CD4-positive, alpha-beta T cell treated with Interleukin-17A for 4 hours (primary cell): ENCODE measurements at regions not wholly inside any gene's neighbourhood (a gene's known extent, or its start where the extent isn't known, plus 50 kb on each side); places are given as distances from the start of the nearest gene placed in this dataset.
"Not testable (repeated sequence)": the region's sequence is repeated elsewhere in the genome, so short reads cannot be mapped to it uniquely, and the experiment has no call there.

Experiments used
- DNase-seq: peaks from one replicate; pipeline ENCODE4 v3.0.0-alpha.2; 2020; ENCODE audit warnings: mixed read lengths

DNA sequence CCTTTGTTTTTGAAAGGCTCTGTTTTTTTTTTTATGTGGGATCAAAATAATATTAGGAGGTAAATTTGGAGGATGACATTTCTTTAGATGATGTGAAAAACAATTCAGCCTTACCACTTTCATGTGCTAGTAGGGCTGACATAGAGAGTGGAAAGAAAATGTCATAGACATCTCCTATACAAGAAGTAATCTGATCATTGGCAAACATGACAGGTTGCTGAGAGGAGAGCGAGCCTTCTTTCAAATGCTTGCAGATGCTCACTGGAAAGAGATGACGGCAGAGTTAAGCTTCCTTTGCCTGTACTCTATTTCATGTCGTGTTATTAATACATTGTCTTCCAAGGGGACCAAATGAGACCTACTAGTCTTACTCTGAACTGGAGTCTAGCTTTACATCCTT, 160.1 kb upstream of the DAP start:
- DNase-seq = no peak

DNA sequence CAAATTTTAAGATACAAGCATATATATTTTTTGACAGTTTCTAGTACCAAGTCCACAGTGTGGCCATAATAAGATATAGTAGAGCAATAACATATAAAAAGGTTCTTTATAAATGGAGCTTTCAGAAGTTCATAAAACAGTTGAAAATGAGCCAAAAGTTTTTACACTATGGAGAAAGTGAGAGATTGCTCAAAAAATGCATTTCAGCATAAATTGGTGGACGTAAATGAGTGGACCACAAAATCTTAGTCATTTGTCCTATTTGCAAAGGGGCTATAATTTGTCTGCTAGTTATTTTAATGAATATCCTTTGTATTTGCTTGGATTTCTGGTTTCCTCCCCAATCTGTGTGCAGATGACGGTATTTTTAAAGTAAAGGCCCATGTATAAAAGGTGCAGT, 159.4 kb upstream of the DAP start:
- no peak for DNase-seq

DNA sequence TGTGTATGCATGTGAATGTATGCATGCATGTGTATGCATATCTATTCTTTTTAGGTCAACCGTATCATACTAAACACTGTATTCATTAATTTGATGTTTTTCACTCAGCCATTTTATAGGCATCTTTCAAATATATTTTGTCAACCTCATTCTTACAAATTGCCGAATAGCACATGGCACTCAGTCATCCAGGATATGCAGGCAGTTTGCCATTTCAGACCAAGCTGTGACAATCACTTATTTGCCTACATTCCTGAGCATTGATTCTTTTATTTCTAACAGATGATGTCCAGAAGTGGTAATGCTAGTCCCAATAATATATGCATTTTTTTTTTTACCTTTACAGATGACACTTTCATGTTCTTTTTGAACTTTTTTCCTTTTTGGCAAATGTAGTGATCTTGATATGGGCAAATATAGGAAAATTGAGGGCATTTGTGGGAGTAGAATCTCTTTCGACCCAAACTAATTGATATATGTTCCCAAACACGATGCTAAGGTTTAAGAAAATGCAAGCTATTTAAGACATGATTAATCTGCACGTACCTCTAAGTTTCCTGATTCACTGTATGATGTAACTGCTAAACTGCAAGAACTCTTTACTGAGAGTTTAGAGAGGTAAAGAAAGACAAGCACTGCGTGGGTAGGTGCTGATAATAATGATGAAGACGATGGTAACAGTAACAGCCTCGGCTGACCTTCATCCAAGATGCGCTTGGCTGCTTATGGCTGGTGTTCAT, 153.9 kb upstream of the DAP start:
- no peak for DNase-seq

DNA sequence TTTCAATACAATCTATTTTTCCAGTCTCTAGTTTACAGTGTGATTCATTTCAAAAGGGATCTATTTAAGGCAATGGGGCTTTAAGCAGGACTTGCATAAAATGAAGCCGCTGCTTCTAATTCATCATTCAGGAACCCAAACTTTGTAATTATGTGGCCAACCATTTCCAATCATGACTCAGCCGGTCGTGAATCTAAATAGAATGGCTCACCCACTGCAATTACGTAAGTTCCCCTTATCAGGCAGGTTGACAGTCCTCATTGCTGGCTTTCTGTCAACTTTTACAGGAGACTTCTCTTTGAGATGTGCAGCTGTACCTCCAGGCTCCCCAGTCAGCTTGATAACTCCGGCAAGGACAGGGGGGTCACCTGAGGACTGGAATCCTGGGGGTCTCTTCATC, 152.8 kb upstream of the DAP start:
- DNase-seq = no peak

DNA sequence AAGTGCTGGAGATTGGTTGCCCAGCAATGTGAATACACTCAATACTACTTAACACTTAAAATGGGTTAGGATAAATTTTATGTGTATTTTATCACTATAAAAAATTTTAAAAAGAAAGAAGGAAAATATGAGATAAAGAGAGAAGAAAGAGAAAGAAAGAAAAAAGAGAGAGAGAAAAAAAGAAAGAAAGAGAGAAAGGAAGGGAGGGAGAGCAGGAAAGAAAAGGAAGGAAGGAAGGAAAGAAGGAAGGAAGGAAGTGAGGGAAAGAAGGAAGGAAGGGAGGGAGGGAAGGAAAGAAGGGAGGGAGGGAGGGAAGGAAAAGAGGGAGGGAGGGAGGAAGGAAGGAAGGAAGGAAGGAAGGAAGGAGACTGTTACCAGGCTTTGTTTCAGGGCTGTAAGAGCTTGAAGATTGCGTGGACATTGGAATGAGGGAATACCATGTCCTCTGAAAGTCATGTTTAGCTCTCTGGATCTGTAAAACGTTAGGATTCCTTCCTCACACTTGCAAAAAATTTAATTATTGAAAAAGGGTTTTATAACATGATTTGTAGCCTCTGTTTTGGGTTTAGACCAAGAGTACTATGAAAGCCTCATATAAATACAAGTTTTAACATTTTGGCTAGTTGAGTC, 152.3 kb upstream of the DAP start:
- DNase-seq = no peak

DNA sequence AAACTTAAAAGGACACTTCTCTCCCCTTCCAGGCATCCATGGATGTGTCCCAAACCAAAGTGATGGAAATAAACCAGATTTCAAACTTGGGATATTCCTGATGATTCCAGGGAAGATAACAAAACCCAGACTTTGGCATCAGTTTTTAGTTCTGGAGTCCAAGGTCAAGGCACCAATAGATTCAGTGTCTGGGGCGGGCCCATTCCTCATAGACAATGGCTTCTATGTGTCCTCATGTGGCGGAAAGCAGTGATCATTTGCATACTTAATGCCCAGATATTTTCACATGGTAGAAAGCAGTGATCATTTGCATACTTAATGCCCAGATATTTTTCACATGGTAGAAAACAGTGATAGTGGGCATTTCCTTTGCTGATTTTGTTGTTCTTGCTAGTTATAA, 151.4 kb upstream of the DAP start:
- DNase-seq = no peak

DNA sequence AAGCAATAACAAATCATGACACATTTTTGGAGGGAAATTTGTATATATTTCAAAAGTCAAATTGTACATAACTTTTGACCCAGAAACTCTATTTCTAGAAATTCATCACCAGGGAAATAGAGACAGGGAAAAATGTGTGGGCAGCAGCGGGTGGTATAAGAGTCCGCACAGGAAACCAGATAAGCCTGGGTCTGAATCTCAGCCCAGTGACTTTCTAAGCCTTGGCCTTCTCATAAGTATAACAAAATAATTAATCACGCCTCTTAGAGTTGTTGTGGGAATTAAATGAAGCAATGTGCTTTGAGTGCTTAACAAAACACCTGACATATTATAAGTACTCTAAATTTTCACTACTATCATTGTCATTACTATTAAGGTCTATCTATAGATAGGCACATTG, 149.2 kb upstream of the DAP start:
- DNase-seq = no peak

DNA sequence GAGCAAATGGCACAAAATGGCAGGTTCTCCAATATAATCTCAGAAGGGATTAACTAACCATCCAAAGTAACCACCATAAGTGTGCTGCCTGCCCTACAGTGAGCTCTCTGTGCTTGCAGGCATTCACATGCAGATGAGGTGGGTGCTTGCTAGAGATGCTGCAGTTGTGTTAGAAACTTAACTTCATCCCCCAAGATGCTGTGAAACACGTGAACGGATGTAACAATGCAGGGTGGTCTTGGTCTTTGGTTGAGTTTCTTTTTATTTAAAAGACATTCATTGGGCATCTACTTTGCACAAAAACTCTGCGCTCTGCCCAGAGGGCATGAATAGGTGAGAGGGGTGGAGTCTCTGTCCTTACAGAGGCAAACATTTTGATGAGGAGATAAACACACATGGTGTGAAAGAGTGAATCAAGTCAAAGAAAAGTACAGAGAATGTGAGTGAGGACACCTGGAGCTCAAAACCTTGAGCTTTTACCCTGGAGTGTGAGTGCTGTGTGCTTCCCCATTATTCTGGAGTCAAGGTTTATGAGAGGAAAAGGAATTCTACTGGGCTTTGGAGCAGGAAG, 143.9 kb upstream of the DAP start:
- no peak for DNase-seq

DNA sequence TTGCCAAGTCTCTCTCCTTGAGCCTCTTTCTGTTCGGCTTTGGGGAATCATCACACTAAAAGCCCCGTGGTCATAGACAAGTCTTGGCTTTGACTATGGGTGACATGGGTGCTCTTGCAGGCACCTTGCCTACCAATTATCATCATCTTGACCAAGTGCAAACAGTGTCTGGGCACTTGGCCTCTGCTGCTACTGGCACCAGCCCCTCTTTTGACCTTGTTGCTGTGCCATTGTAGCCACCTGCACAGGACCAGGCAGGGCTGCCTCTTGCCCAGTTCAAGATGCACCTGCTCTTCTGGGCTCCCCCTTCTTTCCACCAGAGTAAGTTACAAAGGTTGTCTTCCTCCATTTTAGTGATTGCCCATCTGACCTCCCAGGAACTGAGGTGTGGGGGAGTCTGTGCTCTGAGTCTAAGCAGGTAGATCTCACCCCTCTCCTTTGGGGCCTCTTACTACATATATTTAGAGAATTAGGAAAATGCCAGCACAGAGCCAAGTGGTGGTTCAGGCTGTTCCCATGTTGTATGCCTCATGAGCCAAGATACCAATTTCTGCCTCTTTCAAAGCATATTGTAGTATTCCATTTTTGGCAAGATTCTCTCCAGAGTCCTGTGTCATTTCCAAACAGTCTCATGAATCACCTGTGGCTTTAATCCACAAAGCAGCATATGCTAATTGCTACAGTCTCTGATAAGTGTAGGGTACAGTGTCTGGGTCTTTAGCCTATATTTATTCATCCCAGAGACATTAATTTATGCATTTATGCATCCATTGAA, 142.9 kb upstream of the DAP start:
- DNase-seq = no peak

DNA sequence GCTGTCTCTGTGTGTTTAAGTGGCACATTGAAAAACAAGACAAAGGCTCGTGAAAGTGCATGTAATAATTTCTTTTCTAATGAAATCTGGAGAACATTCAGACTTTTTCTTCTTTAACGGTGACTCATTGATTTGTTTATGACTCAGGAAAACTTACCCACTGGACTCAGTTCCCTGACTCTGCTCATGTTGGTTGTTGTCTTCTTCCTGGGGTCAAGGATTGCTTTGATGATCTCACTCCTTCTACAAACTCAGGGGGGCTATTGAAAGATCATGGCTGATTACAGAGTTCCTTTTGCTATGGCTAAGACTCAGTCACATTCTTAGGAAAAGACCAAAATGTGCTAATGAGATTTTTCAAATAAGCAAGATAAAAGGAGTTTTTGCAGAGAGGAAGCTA, 141.1 kb upstream of the DAP start:
- DNase-seq = no peak

DNA sequence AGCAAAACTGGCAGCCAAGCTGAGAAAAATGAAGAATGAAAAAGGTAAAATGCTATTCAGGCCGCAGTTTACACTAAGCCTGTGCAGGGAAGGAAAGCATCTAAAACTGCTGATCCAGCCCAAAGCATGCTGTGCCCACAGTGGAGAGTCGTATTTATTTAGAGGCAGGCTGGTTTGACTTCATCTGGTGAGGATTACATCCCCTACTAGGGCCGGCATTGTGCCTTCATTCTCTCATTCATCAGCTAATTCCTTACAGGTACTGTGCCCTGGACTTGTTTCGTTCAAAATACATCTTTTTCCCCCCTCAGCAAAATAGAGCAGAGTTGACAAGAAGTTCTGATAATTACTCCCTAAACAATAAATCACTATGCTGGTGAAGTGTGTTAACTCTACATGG, 137.5 kb upstream of the DAP start:
- DNase-seq = no peak

DNA sequence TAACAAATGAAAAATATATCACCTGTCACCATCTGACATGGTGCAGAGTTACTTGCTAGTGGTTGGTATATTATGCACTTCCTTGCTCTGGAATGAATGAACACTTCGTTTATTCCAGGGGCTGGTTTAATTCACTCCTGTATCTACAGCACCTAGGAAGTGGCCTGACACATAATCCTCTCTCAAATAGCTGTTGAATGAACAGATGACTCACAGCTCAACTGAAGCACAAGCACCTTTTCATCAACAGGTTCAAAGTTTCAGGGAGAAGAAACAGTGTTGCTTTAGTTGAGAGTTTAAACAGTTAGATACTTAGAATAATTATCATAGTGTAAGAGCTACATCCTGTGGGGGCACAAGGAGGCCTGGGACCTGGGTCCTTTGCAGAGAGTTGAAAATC, 135.0 kb upstream of the DAP start:
- no peak for DNase-seq

DNA sequence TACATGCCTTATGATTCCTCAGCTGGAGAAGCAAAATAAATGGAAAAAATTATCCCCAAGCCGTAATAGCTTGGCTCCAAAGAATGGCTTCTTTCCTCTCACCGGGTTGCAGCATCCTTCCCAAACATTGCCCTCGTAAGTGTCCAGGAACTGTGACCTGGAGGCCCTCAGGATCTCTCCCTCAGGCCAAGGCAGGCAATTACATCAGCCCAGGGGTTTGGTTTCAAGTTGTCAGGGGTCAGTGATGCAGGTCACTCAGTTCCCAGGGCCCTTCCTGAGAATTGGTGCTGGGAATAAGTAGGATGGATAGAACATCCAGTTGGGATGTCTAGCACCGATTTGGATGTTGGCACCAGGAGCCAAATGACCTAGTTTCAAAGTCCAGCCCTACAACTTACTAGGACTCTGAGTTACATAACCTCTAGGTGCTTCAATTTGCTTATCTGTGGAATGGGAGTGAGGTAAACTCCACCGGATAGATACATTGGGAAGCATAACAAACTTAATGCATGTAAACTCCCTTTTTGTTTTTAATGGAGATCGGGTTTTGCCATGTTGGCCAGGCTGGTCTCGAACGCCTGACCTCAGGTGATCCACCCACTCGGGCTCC, 133.5 kb upstream of the DAP start:
- no peak for DNase-seq

DNA sequence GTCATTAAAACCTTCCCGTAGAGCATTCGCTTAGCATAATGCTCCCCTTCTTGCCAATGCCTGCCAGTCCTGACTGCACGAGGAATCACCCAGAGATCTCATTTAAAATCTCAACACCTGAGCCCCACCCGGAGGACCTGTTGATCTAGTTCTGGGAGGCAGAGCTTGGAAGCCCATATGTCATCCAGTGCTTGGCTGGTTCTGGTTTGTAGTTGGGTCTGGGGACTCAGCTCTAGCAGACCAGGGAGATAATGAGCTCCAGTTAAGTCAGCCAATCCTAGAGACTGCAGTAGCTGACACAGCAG, 131.8 kb upstream of the DAP start:
- DNase-seq = no peak

DNA sequence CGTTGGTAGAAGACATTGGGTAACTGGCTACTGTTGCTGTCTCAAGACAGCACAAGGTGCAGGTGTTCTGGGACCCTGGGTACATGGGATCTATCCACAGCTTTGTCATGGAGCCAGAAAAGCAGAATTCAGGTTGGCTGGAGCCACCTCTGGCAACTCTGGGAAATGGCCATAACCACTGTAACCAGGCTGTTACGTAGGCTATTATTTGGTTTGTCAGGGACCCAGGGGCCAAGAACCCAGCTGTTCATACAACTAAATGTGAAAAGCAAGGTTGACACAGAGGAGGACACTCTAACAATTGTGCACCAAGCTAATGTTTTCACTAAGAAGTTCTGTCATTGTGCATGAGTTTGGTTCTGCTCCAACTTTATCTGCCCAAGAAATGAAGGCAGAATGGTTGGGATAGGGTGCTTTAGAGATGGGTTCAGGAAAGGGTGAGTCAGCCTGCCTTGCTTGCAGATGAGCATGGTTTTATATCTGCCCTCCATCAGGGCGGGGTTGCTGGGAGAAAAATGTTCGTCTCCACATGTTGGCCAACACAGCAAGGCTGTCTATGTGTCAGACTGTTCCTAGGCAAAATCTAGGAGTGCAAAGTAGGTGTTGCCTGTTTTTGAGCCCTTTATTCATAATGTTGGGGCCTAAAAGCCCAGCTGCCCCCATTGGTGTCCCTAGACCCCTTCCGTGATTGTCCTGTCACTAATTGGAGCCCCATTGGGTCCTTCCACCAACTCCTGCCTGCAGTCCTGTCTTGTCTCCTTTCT, 131.3 kb upstream of the DAP start:
- DNase-seq = no peak

DNA sequence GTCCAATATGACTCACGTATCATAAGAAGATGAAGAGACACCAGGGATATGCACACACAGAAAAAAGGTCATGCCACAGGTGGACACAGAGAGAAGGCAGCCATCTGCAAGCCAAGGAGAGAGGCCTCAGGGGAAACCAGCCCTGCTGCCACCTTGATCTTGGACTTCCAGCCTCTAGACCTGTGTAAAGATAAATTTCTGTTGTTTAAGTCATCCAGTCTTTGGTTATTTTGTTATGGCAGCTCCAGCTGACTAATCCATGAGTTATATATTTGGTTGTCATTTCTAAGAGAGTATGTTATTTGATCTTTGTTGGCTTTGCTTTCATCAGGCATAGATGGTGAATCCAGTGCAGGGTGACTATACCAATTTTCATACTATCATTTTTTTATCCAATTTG, 130.2 kb upstream of the DAP start:
- no peak for DNase-seq

DNA sequence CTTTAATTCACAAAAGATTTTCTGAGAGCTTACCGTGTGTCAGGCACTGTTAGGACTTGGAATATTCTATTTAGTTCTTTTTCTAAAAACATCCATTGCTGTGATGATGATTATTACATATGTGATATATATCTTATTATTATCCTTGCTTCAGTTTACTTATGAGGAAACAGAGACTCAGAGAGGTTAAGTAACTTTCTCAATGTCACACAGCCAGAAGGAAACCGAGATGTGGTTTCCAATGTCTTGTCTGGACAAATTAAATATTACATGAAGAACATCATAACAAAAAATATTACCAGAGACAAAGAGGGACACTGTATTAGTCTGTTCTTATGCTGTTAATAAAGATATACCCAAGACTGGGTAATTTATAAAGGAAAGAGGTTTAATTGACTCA, 125.5 kb upstream of the DAP start:
- no peak for DNase-seq

DNA sequence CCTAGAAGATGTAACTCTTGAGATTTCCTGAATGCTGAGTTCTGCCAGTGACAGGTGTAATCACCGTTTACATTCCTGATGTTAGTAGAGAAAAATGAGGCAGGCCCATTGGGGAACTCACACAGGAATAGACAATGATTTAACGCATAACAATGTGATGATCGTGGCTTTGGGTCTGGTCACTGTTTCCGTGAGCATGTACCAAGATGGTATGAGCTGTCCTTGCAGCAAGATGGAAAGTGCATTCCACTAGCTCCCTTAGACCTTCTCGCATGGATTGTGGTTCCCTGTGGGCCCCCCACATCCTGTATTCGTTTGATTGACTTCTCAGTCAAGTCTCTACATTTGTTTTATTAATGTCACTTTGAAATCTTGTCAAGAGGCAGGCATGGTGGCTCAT, 124.0 kb upstream of the DAP start:
- DNase-seq = no peak

DNA sequence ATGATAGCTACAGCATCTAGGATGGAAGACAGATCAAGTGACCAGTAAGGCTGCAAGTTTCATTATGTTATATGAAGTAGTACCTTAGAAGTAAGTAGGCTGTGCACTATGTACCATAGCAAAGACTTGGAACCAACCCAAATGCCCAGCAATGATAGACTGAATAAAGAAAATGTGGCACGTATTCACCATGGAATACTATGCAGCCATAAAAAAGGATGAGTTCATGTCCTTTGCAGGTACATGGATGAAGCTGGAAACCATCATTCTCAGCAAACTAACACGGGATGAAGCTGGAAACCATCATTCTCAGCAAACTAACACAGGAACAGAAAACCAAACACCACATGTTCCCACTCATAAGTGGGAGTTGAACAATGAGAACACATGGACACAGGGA, 122.9 kb upstream of the DAP start:
- DNase-seq = not testable (repeated sequence)

DNA sequence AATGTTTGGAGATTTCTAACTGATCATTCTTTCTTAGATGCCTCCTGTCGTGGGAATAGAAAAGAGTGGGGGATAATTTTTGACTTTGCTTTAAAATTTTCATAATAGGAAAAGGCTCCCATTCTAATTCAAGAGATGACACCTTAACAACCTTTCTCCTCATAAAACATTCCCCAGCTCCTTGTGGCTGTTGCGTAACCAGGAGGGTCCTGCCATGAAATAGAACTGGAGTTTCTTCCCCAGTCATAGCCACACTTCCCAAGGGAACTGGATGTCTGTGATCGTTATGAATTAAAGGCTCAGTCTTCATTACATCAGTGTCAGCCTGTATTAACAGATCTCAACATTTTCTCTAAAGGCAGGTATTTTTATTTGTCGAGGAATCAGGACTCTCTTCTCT, 119.9 kb upstream of the DAP start:
- no peak for DNase-seq

DNA sequence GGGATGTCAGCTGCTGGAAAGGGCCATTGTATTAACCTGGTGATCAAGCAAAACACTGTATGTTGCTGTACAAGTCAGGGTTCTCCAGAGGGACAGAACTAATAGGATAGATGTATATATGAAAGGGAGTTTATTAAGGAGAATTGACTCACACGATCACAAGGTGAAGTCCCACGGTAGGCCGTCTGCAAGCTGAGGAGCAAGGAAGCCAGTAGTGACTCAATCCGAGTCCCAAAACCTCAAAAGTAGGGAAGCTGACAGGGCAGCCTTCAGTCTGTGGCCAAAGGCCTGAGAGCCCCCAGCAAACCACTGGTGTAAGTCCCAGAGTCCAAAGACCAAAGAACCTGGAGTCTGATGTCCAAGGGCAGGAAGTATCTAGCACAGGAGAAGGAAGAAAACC, 116.0 kb upstream of the DAP start:
- not testable (repeated sequence) for DNase-seq

DNA sequence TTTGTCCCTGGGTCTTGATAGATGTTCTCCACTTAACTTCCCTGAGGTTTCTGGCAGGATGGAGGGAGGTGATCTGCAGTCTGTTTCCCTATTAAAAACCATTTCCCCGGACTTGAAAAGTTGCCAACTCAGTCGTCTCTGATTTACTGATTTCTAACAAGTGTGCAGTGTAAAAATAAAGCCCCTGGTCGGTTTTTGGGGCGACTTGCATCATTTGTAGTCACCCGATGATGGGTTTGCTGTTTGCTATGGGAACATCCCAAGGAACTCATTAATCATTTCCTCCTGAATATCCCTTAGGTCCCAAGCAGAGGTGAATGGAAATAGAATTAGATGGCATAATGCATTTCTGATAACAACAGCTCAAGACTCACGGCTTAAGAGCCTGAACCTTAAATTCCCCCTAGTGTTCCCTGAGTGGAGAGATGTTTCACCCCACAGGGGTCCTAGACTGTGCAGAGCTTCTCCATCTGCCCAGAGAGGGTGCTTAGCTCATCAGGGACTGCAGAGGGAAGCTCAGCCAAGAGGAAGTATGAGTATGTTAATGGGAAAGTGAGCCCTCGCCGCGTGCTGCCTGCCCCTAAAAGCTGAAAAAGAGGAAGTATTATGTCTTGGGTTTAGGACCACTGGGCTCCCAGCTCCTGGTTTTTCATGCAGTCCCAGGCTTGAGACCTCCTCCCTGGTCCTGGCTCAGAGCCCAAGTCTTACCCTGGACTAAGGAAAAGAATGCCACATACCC, 115.1 kb upstream of the DAP start:
- no peak for DNase-seq
